PFSK-1 (cell line): ENCODE measurements at regions not wholly inside any gene's neighbourhood (a gene's known extent, or its start where the extent isn't known, plus 50 kb on each side); places are given as distances from the start of the nearest gene placed in this dataset.

Experiments used
- FOXP2 ChIP-seq: optimal IDR thresholded peaks from 2 replicates; pipeline ENCODE3; 2011; ENCODE audit warnings: borderline replicate concordance, control low read depth, inconsistent platforms; ENCODE audit not compliant: insufficient read depth; ENCODE audit errors: extremely low read length, extremely low read depth
- POLR2AphosphoS5 ChIP-seq: IDR thresholded peaks from 2 replicates; pipeline ENCODE4 v1.6.1; 2012; ENCODE audit warnings: low read depth, mild to moderate bottlenecking, control low read depth, low read length, moderate library complexity
- SIN3A ChIP-seq: IDR thresholded peaks from 2 replicates; pipeline ENCODE4 v1.6.1; 2012; ENCODE audit warnings: mild to moderate bottlenecking, low read length, moderate library complexity, borderline replicate concordance; ENCODE audit not compliant: insufficient read depth
- TAF1 ChIP-seq: IDR thresholded peaks from 2 replicates; pipeline ENCODE4 v1.6.1; 2012; ENCODE audit warnings: low read length, control low read depth, borderline replicate concordance; ENCODE audit not compliant: insufficient read depth
- TF ChIP-seq, protein P1 (sequence below), 2 experiments: IDR thresholded peaks; 2 replicates each; pipeline versions ENCODE4 v1.6.1 to v1.8.0; 2011 to 2012; ENCODE audit warnings: low read depth in 2 of 2, low read length in 2 of 2, control low read depth in 1 of 2, inconsistent platforms in 1 of 2, mild to moderate bottlenecking in 1 of 2, moderate library complexity in 1 of 2; ENCODE audit not compliant: insufficient read depth in 1 of 2

DNA sequence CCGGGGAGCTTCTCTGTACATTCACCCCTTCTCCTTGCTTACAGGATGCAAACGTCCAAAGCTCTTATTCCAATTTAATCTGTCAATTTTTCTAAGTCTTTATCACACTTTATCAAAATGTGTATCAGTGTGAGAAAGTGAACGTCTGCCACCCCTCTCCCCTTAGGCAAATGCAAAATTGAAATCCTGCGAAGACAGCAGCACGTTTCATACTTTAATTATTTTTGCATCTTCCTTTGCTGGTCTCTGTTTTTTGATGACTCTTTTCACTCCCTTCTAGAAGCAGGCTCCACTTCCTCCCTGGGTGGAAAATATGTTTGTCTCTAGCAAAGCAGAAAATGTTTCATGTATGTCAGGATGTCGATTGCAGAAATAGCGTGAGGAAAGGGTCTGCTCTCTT lies 576.5 kb upstream of the BRINP1 start:
- TF ChIP-seq TAF1 (no peak), POLR2AphosphoS5 (no peak), SIN3A (no peak), FOXP2 (no peak)
- TF ChIP-seq, protein P1, sequence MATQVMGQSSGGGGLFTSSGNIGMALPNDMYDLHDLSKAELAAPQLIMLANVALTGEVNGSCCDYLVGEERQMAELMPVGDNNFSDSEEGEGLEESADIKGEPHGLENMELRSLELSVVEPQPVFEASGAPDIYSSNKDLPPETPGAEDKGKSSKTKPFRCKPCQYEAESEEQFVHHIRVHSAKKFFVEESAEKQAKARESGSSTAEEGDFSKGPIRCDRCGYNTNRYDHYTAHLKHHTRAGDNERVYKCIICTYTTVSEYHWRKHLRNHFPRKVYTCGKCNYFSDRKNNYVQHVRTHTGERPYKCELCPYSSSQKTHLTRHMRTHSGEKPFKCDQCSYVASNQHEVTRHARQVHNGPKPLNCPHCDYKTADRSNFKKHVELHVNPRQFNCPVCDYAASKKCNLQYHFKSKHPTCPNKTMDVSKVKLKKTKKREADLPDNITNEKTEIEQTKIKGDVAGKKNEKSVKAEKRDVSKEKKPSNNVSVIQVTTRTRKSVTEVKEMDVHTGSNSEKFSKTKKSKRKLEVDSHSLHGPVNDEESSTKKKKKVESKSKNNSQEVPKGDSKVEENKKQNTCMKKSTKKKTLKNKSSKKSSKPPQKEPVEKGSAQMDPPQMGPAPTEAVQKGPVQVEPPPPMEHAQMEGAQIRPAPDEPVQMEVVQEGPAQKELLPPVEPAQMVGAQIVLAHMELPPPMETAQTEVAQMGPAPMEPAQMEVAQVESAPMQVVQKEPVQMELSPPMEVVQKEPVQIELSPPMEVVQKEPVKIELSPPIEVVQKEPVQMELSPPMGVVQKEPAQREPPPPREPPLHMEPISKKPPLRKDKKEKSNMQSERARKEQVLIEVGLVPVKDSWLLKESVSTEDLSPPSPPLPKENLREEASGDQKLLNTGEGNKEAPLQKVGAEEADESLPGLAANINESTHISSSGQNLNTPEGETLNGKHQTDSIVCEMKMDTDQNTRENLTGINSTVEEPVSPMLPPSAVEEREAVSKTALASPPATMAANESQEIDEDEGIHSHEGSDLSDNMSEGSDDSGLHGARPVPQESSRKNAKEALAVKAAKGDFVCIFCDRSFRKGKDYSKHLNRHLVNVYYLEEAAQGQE (IDR thresholded peaks at IDR 0.05; ENCODE audit: insufficient read depth in 1 of 2, low read depth in 2 of 2, low read length in 2 of 2), result no peak

DNA sequence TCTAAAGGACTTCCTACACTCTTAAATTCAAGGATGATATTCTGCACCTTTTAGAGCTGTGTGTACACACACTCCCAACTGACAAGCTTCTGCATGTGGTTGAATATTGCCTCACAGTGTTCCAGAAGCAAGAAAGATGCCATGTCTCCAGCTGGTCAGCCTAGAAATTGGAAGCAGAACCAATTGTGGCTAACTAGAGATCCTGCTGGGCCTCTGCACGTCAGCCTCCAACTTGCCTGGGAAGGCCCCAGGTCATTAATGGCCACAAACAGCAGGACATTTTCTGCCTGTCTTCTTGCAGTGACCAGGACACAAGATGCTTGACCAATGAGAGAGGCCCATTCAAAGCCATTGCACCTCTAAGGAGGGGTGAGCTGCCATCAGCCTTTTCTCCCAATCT lies 571.9 kb upstream of the BRINP1 start:
- TF ChIP-seq FOXP2, result no peak
- TF ChIP-seq SIN3A, result no peak
- TF ChIP-seq, protein P1 (IDR thresholded peaks at IDR 0.05; ENCODE audit: insufficient read depth in 1 of 2, low read depth in 2 of 2, low read length in 2 of 2), result no peak
- TF ChIP-seq POLR2AphosphoS5, result no peak
- no peak for TF ChIP-seq TAF1

DNA sequence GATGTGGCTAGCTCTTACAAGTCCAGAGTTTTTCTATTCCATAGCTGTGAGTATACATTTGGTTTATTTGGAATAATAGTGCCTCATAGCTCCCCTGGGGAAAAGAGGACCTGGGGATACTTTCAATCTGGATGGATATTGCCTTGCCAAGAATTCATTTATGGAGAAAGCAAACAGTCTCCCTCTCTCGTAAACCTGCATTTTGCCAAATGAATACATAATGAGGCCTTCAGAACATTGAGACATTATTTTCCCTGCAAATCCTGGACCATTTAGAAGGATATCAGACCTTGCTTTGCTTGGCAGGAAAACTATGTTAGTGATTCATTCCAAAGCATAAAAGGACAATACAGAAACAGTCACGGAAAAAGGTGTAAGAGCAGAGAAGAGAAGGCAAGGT lies 569.6 kb upstream of the BRINP1 start:
- TF ChIP-seq POLR2AphosphoS5 (no peak), TAF1 (no peak), FOXP2 (no peak), SIN3A (no peak)
- TF ChIP-seq, protein P1 (IDR thresholded peaks at IDR 0.05; ENCODE audit: insufficient read depth in 1 of 2, low read depth in 2 of 2, low read length in 2 of 2), result no peak

DNA sequence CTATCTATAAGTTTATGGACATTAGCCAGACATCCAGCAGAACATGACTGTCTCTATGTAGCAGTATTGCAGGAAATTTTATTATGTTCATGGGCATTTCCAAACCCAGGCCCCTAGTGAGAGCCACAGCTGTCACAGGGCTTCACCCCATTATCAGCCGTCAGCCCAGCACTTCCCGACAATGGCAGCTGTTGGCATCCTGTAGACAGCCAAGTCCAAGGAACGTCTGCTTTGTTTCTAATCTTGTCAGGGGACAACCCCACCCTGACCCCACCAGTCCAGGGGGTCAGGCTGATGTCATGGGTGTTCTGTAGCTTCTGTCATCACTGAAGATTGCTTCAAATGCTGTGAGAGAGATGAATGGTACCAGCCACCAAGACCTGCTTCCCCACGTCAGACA lies 565.3 kb upstream of the BRINP1 start:
- no peak for TF ChIP-seq SIN3A
- TF ChIP-seq POLR2AphosphoS5, result no peak
- TF ChIP-seq FOXP2, result no peak

DNA sequence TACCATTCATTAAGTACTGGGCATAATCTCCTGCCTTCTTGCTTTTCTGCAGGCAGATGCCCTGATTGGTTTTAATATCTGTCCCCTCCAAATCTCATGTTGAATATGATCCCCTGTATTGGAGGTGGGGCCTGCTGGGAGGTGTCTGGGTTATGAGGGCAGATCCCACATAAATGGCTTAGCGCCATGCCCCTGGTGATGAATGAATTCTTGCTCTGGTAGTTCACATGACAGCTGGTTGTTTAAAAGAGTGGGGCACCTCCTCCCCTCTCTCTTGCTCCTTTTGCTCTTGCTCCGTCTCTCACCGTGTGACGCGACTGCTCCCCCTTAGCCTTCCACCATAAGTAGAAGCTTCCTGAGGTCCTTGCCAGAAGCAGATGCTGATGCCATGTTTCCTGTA lies 564.0 kb upstream of the BRINP1 start:
- TF ChIP-seq, protein P1 (IDR thresholded peaks at IDR 0.05; ENCODE audit: insufficient read depth in 1 of 2, low read depth in 2 of 2, low read length in 2 of 2), result no peak
- TF ChIP-seq SIN3A (no peak), TAF1 (no peak), FOXP2 (no peak), POLR2AphosphoS5 (no peak)
